Psoas muscle (tissue), 7 donors: ENCODE measurements at regions not wholly inside any gene's neighbourhood (a gene's known extent, or its start where the extent isn't known, plus 50 kb on each side); places are given as distances from the start of the nearest gene placed in this dataset.

Experiments
- ATAC-seq, 4 donors: fragments of 200-7000 bp; cut with Tn5 transposase; one replicate each; pipeline ENCODE4 v1.9.1; 2020; ENCODE audit warnings: moderate library complexity in 3 of 4, mild to moderate bottlenecking in 2 of 4
- DNase-seq, 2 donors: peaks; one replicate each; pipeline ENCODE4 v3.0.0-alpha.2; 2020
- H3K27ac ChIP-seq: fragments of 200-600 bp; one replicate; pipeline ENCODE4 v1.8.0; 2022
- H3K27me3 ChIP-seq, 3 donors: fragments of 200-600 bp in 1 of 3; one replicate each; pipeline versions ENCODE4 v1.6.1 to v1.8.0; 2013 to 2022; ENCODE audit warnings: low read length in 2 of 3, mild to moderate bottlenecking in 2 of 3, moderate library complexity in 1 of 3; ENCODE audit not compliant: insufficient read depth in 3 of 3
- H3K36me3 ChIP-seq, 2 donors: fragments of 200-600 bp in 1 of 2; one replicate each; pipeline versions ENCODE4 v1.6.1 to v1.8.0; 2013 to 2022; ENCODE audit warnings: low read depth in 1 of 2, mild to moderate bottlenecking in 1 of 2, moderate library complexity in 1 of 2; ENCODE audit not compliant: insufficient read depth in 1 of 2
- H3K4me1 ChIP-seq: fragments of 200-600 bp; one replicate; pipeline ENCODE4 v1.8.0; 2022
- H3K4me3 ChIP-seq: fragments of 200-600 bp; one replicate; pipeline ENCODE4 v1.8.0; 2022; ENCODE audit warnings: mild to moderate bottlenecking
- H3K9me3 ChIP-seq: fragments of 200-600 bp; one replicate; pipeline ENCODE4 v1.8.0; 2022
- CTCF ChIP-seq: fragments of 200-600 bp; IDR thresholded peaks from one replicate; pipeline ENCODE4 v1.8.0; 2022; ENCODE audit warnings: antibody characterized with exemption
- WGBS, 3 donors: extraction: QIAGEN DNeasy Blood & Tissue Kit; methylation state at CpG; one replicate each; pipeline versions ENCODE4 v1.1.6 to v1.1.7; 2013; 5-methylcytosine and 5-hydroxymethylcytosine counted together
- intact Hi-C, 2 donors: fragments of 100-400 bp; cut with DNase I; formaldehyde crosslinking; loops; one replicate each; pipeline versions ENCODE4 v1.11.0 to v1.14.2; 2022
- donor health status: healthy with polysubstance abuse.
- donor health status: DM: no; HTN: no; CAD: no; lungs with moderate emphysema.
- donor health status: Bipolar disorder and iron deficiency.
- donor health status: healthy.
- donor health status: DM: yes; HTN: yes; CAD: no.
- donor health status: DM: no; HTN: no; CAD: no.
- donor health status: DM: yes; HTN: yes; CAD: no.

GRCh38 chr13:21999666-22000065 lies 328.8 kb downstream of the FGF9 start:
- Histone ChIP-seq H3K36me3 (no peaks in the 10 kb centered on the region), H3K27me3 (no peaks in the 10 kb centered on the region), H3K4me1 (no peaks in the 10 kb centered on the region), H3K27ac (no peak overlapping the region), H3K4me3 (no peak overlapping the region), H3K9me3 (no peaks in the 10 kb centered on the region)
- TF ChIP-seq CTCF: no peak
- DNase-seq (no peak), ATAC-seq (no peak)
- intact Hi-C loops: loop anchor here in 1 of 2 donors (5.0 kb wide), 1 partner anchor 347 kb away; no protein-coding TSS in a partner anchor
- WGBS, 3 donors: 80 to 90% (median 87%) methylated on average over 6 of the region's 6 CpGs

GRCh38 chr13:22000191-22000590 lies 329.3 kb downstream of the FGF9 start:
- intact Hi-C loops: no loop called here
- Histone ChIP-seq H3K27me3 (no peaks in the 10 kb centered on the region), H3K36me3 (no peaks in the 10 kb centered on the region), H3K4me3 (no peak overlapping the region), H3K4me1 (no peaks in the 10 kb centered on the region), H3K27ac (no peak overlapping the region), H3K9me3 (no peaks in the 10 kb centered on the region)
- ATAC-seq: no peak
- WGBS, 3 donors: 87 to 91% (median 89%) methylated on average over 12 of the region's 12 CpGs
- TF ChIP-seq CTCF: no peak
- no peak for DNase-seq

GRCh38 chr13:22001336-22001735 lies 330.5 kb downstream of the FGF9 start:
- DNase-seq: no peak
- intact Hi-C loops: no loop called here
- Histone ChIP-seq H3K36me3 (no peaks in the 10 kb centered on the region), H3K4me3 (no peak overlapping the region), H3K27ac (no peak overlapping the region), H3K4me1 (no peaks in the 10 kb centered on the region), H3K9me3 (no peaks in the 10 kb centered on the region), H3K27me3 (no peaks in the 10 kb centered on the region)
- TF ChIP-seq CTCF: no peak
- ATAC-seq: no peak
- WGBS, 3 donors: 87 to 89% (median 87%) methylated on average over 9 of the region's 9 CpGs

- TF ChIP-seq CTCF: no peak
- H3K27ac ChIP-seq: no peak overlapping the region
- H3K4me3 ChIP-seq: no peak overlapping the region
- H3K36me3 ChIP-seq: no peaks in the 10 kb centered on the region
- no peak for DNase-seq
- intact Hi-C loops: no loop called here
- ATAC-seq: no peak
- 56 to 77% (median 59%) methylated on average over 4 of the region's 4 CpGs for WGBS, 3 donors
- no peaks in the 10 kb centered on the region for H3K27me3 ChIP-seq
- H3K4me1 ChIP-seq: no peaks in the 10 kb centered on the region
- no peaks in the 10 kb centered on the region for H3K9me3 ChIP-seq
Measured at GRCh38 chr13:22002893-22003292, 332.0 kb downstream of the FGF9 start.

- intact Hi-C loops: no loop called here
- no peaks in the 10 kb centered on the region for H3K4me1 ChIP-seq
- ATAC-seq: no peak
- H3K4me3 ChIP-seq: no peak overlapping the region
- no peak for DNase-seq
- H3K36me3 ChIP-seq: no peaks in the 10 kb centered on the region
- H3K9me3 ChIP-seq: no peaks in the 10 kb centered on the region
- 64 to 70% (median 68%) methylated on average over 8 of the region's 8 CpGs for WGBS, 3 donors
- no peak overlapping the region for H3K27ac ChIP-seq
- no peak for TF ChIP-seq CTCF
- peaks cover 0 to 2% (median 0%) of the 10 kb centered on the region in 3 donors for H3K27me3 ChIP-seq
Measured at GRCh38 chr13:22009500-22009899, 338.6 kb downstream of the FGF9 start.
